ENCODE measurements at regions not wholly inside any gene's neighbourhood (a gene's known extent, or its start where the extent isn't known, plus 50 kb on each side); places are given as distances from the start of the nearest gene placed in this dataset.

GRCh38 chr10:128894641-128895040 lies 572.4 kb upstream of the MGMT start:
- DNase-seq = no peak

GRCh38 chr10:128895473-128895872 lies 571.6 kb upstream of the MGMT start:
- no peak for DNase-seq

GRCh38 chr10:128896116-128896795 lies 570.8 kb upstream of the MGMT start:
- no peak for DNase-seq

GRCh38 chr10:128896963-128897362 lies 570.1 kb upstream of the MGMT start:
- DNase-seq = no peak

- no peak for DNase-seq
Observed at GRCh38 chr10:128897401-128898129, 569.5 kb upstream of the MGMT start.

GRCh38 chr10:128898133-128898915 lies 568.7 kb upstream of the MGMT start:
- DNase-seq = no peak

GRCh38 chr10:128898916-128899195 lies 568.2 kb upstream of the MGMT start:
- no peak for DNase-seq

GRCh38 chr10:128900456-128900855 lies 566.6 kb upstream of the MGMT start:
- DNase-seq = no peak

GRCh38 chr10:128901236-128901635 lies 565.8 kb upstream of the MGMT start:
- DNase-seq = no peak

GRCh38 chr10:128902031-128902710 lies 564.9 kb upstream of the MGMT start:
- DNase-seq = no peak

GRCh38 chr10:128907155-128907941 lies 559.7 kb upstream of the MGMT start:
- DNase-seq = no peak

GRCh38 chr10:128908099-128908498 lies 558.9 kb upstream of the MGMT start:
- DNase-seq = no peak

GRCh38 chr10:128908499-128908898 lies 558.5 kb upstream of the MGMT start:
- DNase-seq = no peak

- DNase-seq = no peak
Observed at GRCh38 chr10:128912568-128913311, 554.3 kb upstream of the MGMT start.

GRCh38 chr10:128914681-128915080 lies 552.4 kb upstream of the MGMT start:
- no peak for DNase-seq

- no peak for DNase-seq
Observed at GRCh38 chr10:128915630-128916029, 551.4 kb upstream of the MGMT start.

- DNase-seq = no peak
Observed at GRCh38 chr10:128916383-128916782, 550.7 kb upstream of the MGMT start.

GRCh38 chr10:128921389-128922022 lies 545.5 kb upstream of the MGMT start:
- DNase-seq = no peak

- no peak for DNase-seq
Observed at GRCh38 chr10:128922172-128922571, 544.9 kb upstream of the MGMT start.

GRCh38 chr10:128922619-128923196 lies 544.3 kb upstream of the MGMT start:
- DNase-seq = no peak

GRCh38 chr10:128924918-128925317 lies 542.1 kb upstream of the MGMT start:
- DNase-seq = no peak
